Amygdala (tissue), 56 donors: ENCODE measurements at regions not wholly inside any gene's neighbourhood (a gene's known extent, or its start where the extent isn't known, plus 50 kb on each side); places are given as distances from the start of the nearest gene placed in this dataset.
"Not testable (repeated sequence)": the region's sequence is repeated elsewhere in the genome, so short reads cannot be mapped to it uniquely, and the experiment has no call there.

Experiments
- DNase-seq, 56 donors: peaks; one replicate each; lab custom pipeline; 2025; lab: John Stamatoyannopoulos, UW

- DNase-seq, result no peak
These were observed 106.8 kb upstream of the GPBP1 start for GRCh38 chr5:57066924-57067596.

- DNase-seq, result no peak
These were observed 106.3 kb upstream of the GPBP1 start for GRCh38 chr5:57067597-57067924.

- DNase-seq, result no peak
These were observed 104.6 kb upstream of the GPBP1 start for GRCh38 chr5:57069115-57069835.

- DNase-seq, result no peak
These were observed 101.5 kb upstream of the GPBP1 start for GRCh38 chr5:57072218-57072892.

GRCh38 chr5:57082441-57083067 is 91.3 kb upstream of the GPBP1 start:
- no peak for DNase-seq

- no peak for DNase-seq
These were observed 88.4 kb upstream of the GPBP1 start for GRCh38 chr5:57085306-57086081.

- not testable (repeated sequence) for DNase-seq
These were observed 85.9 kb upstream of the GPBP1 start for GRCh38 chr5:57087947-57088346.

GRCh38 chr5:57094753-57095683 is 78.8 kb upstream of the GPBP1 start:
- DNase-seq, result no peak

GRCh38 chr5:57097526-57097925 is 76.3 kb upstream of the GPBP1 start:
- no peak for DNase-seq

GRCh38 chr5:57102189-57102904 is 71.5 kb upstream of the GPBP1 start:
- no peak for DNase-seq

GRCh38 chr5:57102905-57103255 is 71.0 kb upstream of the GPBP1 start:
- DNase-seq, result no peak

- no peak for DNase-seq
These were observed 70.4 kb upstream of the GPBP1 start for GRCh38 chr5:57103317-57103907.

- no peak for DNase-seq
These were observed 67.2 kb upstream of the GPBP1 start for GRCh38 chr5:57106661-57107060.

GRCh38 chr5:57111993-57112392 is 61.9 kb upstream of the GPBP1 start:
- DNase-seq, result no peak

- no peak for DNase-seq
These were observed 60.4 kb upstream of the GPBP1 start for GRCh38 chr5:57113481-57113880.

GRCh38 chr5:57117596-57117995 is 56.3 kb upstream of the GPBP1 start:
- DNase-seq, result no peak

- DNase-seq, result no peak
These were observed 54.8 kb upstream of the GPBP1 start for GRCh38 chr5:57119031-57119430.

- DNase-seq, result no peak
These were observed 49.8 kb upstream of the GPBP1 start for GRCh38 chr5:57124014-57124413.
